Cardiac muscle cell (in vitro differentiated cells and primary cell): ENCODE measurements at regions not wholly inside any gene's neighbourhood (a gene's known extent, or its start where the extent isn't known, plus 50 kb on each side); places are given as distances from the start of the nearest gene placed in this dataset.

Experiments
- DNase-seq, 2 donors: peaks; one replicate each; pipeline versions ENCODE4 v3.0.0 to v3.0.0-alpha.2; 2010 to 2017; ENCODE audit warnings: low read depth in 1 of 2, low spot score in 1 of 2
- H3K27ac ChIP-seq: fragments of 200-600 bp; sonication (generic); 2 replicates; pipeline ENCODE4 v1.5.1; 2016
- H3K27me3 ChIP-seq: fragments of 200-600 bp; sonication (generic); 2 replicates; pipeline ENCODE4 v1.6.0; 2016; ENCODE audit warnings: control low read depth
- H3K36me3 ChIP-seq: fragments of 200-600 bp; sonication (generic); 2 replicates; pipeline ENCODE4 v1.5.1; 2016; ENCODE audit warnings: control low read depth
- H3K4me1 ChIP-seq: fragments of 200-600 bp; sonication (generic); 2 replicates; pipeline ENCODE4 v1.8.1; 2017; ENCODE audit warnings: low read depth, mild to moderate bottlenecking, mixed run types
- H3K4me3 ChIP-seq: fragments of 200-600 bp; sonication (generic); 2 replicates; pipeline ENCODE4 v1.5.1; 2016; ENCODE audit warnings: mild to moderate bottlenecking
- H3K9me3 ChIP-seq: fragments of 200-600 bp; sonication (generic); 2 replicates; pipeline ENCODE4 v1.5.1; 2017; ENCODE audit warnings: low read depth, mild to moderate bottlenecking, control low read depth
- CTCF ChIP-seq: IDR thresholded peaks from 2 replicates; pipeline ENCODE4 v1.5.1; 2012; ENCODE audit warnings: low read depth, mild to moderate bottlenecking, low read length

- Histone ChIP-seq H3K4me1 (peaks cover 20% of the 10 kb centered on the region), H3K27me3 (no peaks in the 10 kb centered on the region), H3K36me3 (no peaks in the 10 kb centered on the region), H3K27ac (peak overlapping the region; percentile 82), H3K9me3 (no peaks in the 10 kb centered on the region), H3K4me3 (no peak overlapping the region)
- DNase-seq: peak; percentile 18 to 39
- no peak for TF ChIP-seq CTCF
Observed at GRCh38 chr9:129382281-129383018, 204.4 kb upstream of the IER5L start.

GRCh38 chr9:129381481-129381957, 203.5 kb upstream of the IER5L start:
- no peaks in the 10 kb centered on the region for H3K36me3 ChIP-seq
- no peak overlapping the region for H3K27ac ChIP-seq
- peaks cover 20% of the 10 kb centered on the region for H3K4me1 ChIP-seq
- DNase-seq: no peak
- H3K4me3 ChIP-seq: no peak overlapping the region
- no peaks in the 10 kb centered on the region for H3K27me3 ChIP-seq
- no peak for TF ChIP-seq CTCF
- H3K9me3 ChIP-seq: no peaks in the 10 kb centered on the region

GRCh38 chr9:129380961-129381401, 202.9 kb upstream of the IER5L start:
- no peaks in the 10 kb centered on the region for H3K9me3 ChIP-seq
- H3K36me3 ChIP-seq: no peaks in the 10 kb centered on the region
- peaks cover 20% of the 10 kb centered on the region for H3K4me1 ChIP-seq
- no peaks in the 10 kb centered on the region for H3K27me3 ChIP-seq
- DNase-seq: no peak
- TF ChIP-seq CTCF: no peak
- no peak overlapping the region for H3K4me3 ChIP-seq
- H3K27ac ChIP-seq: no peak overlapping the region

- Histone ChIP-seq H3K9me3 (no peaks in the 10 kb centered on the region), H3K36me3 (no peaks in the 10 kb centered on the region), H3K4me1 (peaks cover 20% of the 10 kb centered on the region), H3K4me3 (no peak overlapping the region), H3K27ac (no peak overlapping the region), H3K27me3 (no peaks in the 10 kb centered on the region)
- DNase-seq: no peak
- no peak for TF ChIP-seq CTCF
Observed at GRCh38 chr9:129379886-129380285, 201.8 kb upstream of the IER5L start.

GRCh38 chr9:129379181-129379836, 201.2 kb upstream of the IER5L start:
- Histone ChIP-seq H3K4me3 (no peak overlapping the region), H3K27me3 (no peaks in the 10 kb centered on the region), H3K27ac (no peak overlapping the region), H3K4me1 (peaks cover 20% of the 10 kb centered on the region), H3K9me3 (no peaks in the 10 kb centered on the region), H3K36me3 (no peaks in the 10 kb centered on the region)
- no peak for DNase-seq
- no peak for TF ChIP-seq CTCF
